ENCODE measurements at regions not wholly inside any gene's neighbourhood (a gene's known extent, or its start where the extent isn't known, plus 50 kb on each side); places are given as distances from the start of the nearest gene placed in this dataset.
A peak's percentile ranks its signal among the peaks of the same experiment; 100 is the strongest.
"Not testable (repeated sequence)": the region's sequence is repeated elsewhere in the genome, so short reads cannot be mapped to it uniquely, and the experiment has no call there.

- H3K4me1 ChIP-seq; DNase-seq; H3K27ac ChIP-seq; intact Hi-C loops (cut with DNase I; ENCODE audit: low total_unique reads); H3K4me3 ChIP-seq; H3K9me3 ChIP-seq; H3K36me3 ChIP-seq; H3K27me3 ChIP-seq: not testable (repeated sequence)
Observed at GRCh38 chr21:6553505-6554376, 3967.6 kb upstream of the TPTE start.

- H3K4me3 ChIP-seq; H3K9me3 ChIP-seq; intact Hi-C loops (cut with DNase I; ENCODE audit: low total_unique reads); H3K36me3 ChIP-seq; H3K27me3 ChIP-seq; DNase-seq; H3K4me1 ChIP-seq; H3K27ac ChIP-seq: not testable (repeated sequence)
Observed at GRCh38 chr21:6554377-6554864, 3967.0 kb upstream of the TPTE start.

GRCh38 chr21:6556516-6556915 lies 3964.9 kb upstream of the TPTE start:
- H3K27me3 ChIP-seq; H3K27ac ChIP-seq; DNase-seq; H3K9me3 ChIP-seq; H3K4me3 ChIP-seq; H3K36me3 ChIP-seq; H3K4me1 ChIP-seq; intact Hi-C loops (cut with DNase I; ENCODE audit: low total_unique reads): not testable (repeated sequence)

- H3K9me3 ChIP-seq; H3K27ac ChIP-seq; intact Hi-C loops (cut with DNase I; ENCODE audit: low total_unique reads); DNase-seq; H3K27me3 ChIP-seq; H3K4me1 ChIP-seq; H3K4me3 ChIP-seq; H3K36me3 ChIP-seq: not testable (repeated sequence)
Observed at GRCh38 chr21:6557415-6557814, 3964.0 kb upstream of the TPTE start.

DNA sequence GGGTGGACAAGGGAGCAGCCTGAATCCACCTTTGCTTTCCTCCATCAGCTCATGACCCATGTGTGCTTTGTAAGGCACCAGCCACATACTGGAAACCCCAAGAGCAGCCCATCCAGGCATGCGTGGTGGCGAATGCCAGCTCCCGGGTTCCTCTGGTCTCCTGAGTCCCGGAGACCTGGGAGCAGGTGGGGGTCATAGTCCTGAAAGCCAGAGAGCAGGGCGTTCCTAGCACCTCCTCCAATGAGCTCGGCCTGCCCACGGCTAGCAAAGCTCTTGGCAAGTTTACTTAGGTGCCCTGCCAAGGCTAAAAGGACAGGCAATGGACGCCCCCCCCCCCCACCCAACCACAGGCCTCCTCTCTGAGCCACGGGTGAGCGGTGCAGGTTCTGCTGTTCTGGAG lies 3960.2 kb upstream of the TPTE start:
- H3K9me3 ChIP-seq; DNase-seq; H3K27me3 ChIP-seq; intact Hi-C loops (cut with DNase I; ENCODE audit: low total_unique reads); H3K4me1 ChIP-seq; H3K27ac ChIP-seq; H3K4me3 ChIP-seq; H3K36me3 ChIP-seq: not testable (repeated sequence)

- H3K36me3 ChIP-seq; DNase-seq; H3K9me3 ChIP-seq; H3K27ac ChIP-seq; H3K27me3 ChIP-seq; H3K4me1 ChIP-seq; intact Hi-C loops (cut with DNase I; ENCODE audit: low total_unique reads); H3K4me3 ChIP-seq: not testable (repeated sequence)
Observed at GRCh38 chr21:6561578-6561977, 3959.8 kb upstream of the TPTE start.

GRCh38 chr21:6564543-6565166 lies 3956.7 kb upstream of the TPTE start:
- H3K4me3 ChIP-seq; H3K4me1 ChIP-seq; H3K9me3 ChIP-seq; H3K36me3 ChIP-seq; intact Hi-C loops (cut with DNase I; ENCODE audit: low total_unique reads); H3K27me3 ChIP-seq; H3K27ac ChIP-seq: not testable (repeated sequence)
- peak in 1 of 2 donors; percentile 22 for DNase-seq

- not testable (repeated sequence) for H3K4me3 ChIP-seq
Observed at GRCh38 chr21:6565190-6566094, 3955.9 kb upstream of the TPTE start.

GRCh38 chr21:6567542-6567941 lies 3953.8 kb upstream of the TPTE start:
- H3K9me3 ChIP-seq; H3K27ac ChIP-seq; DNase-seq; H3K4me3 ChIP-seq; intact Hi-C loops (cut with DNase I; ENCODE audit: low total_unique reads); H3K27me3 ChIP-seq; H3K4me1 ChIP-seq; H3K36me3 ChIP-seq: not testable (repeated sequence)

More at GRCh38 chr21:6565190-6566094, 3955.9 kb upstream of the TPTE start:
- peak in 1 of 2 donors; percentile 14 for DNase-seq
- H3K27ac ChIP-seq; intact Hi-C loops (cut with DNase I; ENCODE audit: low total_unique reads); H3K4me1 ChIP-seq; H3K27me3 ChIP-seq; H3K9me3 ChIP-seq; H3K36me3 ChIP-seq: not testable (repeated sequence)

- intact Hi-C loops (cut with DNase I; ENCODE audit: low total_unique reads); H3K4me1 ChIP-seq; DNase-seq; H3K4me3 ChIP-seq; H3K9me3 ChIP-seq; H3K36me3 ChIP-seq; H3K27ac ChIP-seq; H3K27me3 ChIP-seq: not testable (repeated sequence)
Observed at GRCh38 chr21:6569152-6569551, 3952.2 kb upstream of the TPTE start.

DNA sequence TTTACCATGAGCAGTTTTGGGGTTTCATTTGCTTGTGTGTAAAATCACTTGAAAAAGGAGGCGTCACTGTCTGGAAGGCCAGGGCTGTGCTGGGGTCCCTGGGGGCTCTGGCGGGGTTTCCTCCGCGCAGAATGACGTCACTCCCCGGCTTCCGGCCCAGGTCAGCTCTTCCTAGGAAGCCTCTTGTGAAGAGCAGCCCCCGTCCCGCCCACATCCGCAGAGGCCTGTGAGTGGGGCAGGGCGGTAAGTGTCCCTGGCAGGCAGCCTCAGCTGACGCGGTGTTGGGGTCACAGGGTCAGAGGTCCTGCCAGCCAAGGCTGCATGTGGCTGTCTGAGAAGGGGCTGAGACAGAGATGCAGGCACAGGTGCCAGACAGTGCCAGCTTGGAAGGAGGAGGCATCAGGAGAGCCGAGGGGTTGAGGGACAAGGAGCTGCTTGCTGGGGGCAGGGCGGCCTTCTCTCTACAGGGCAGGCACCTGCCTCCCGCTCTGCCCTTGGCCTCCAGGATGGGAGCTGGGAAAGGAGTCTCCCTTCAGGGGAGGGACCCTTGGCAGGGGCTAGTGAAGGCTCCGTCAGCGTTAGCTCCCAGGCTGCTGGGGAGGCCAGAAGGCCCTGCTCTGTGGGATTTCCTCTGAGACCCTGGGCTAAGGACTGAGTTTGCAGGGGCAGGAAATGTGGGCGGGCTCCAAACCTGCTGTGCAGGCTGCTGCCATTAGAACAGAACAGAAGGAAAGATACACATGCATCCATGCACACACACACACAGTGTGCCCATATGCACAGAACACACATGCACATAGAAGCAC lies 3951.6 kb upstream of the TPTE start:
- H3K4me3 ChIP-seq; H3K9me3 ChIP-seq; H3K36me3 ChIP-seq; H3K27me3 ChIP-seq; H3K4me1 ChIP-seq; H3K27ac ChIP-seq; intact Hi-C loops (cut with DNase I; ENCODE audit: low total_unique reads); DNase-seq: not testable (repeated sequence)

GRCh38 chr21:6570700-6571368 lies 3950.5 kb upstream of the TPTE start:
- H3K27me3 ChIP-seq; intact Hi-C loops (cut with DNase I; ENCODE audit: low total_unique reads): not testable (repeated sequence)

More at GRCh38 chr21:6570700-6571368, 3950.5 kb upstream of the TPTE start:
- not testable (repeated sequence) for H3K4me1 ChIP-seq, DNase-seq, H3K9me3 ChIP-seq, H3K36me3 ChIP-seq, H3K4me3 ChIP-seq, H3K27ac ChIP-seq
